ENCODE measurements at regions not wholly inside any gene's neighbourhood (a gene's known extent, or its start where the extent isn't known, plus 50 kb on each side); places are given as distances from the start of the nearest gene placed in this dataset.

- no peak for DNase-seq
Measured at GRCh38 chr14:94717808-94718207, 52.1 kb downstream of the GSC start.

- no peak for DNase-seq
Measured at GRCh38 chr14:94716976-94717375, 52.9 kb downstream of the GSC start.

GRCh38 chr14:94713115-94713514 is 56.8 kb downstream of the GSC start:
- no peak for DNase-seq

GRCh38 chr14:94710731-94711130 is 59.2 kb downstream of the GSC start:
- no peak for DNase-seq

- no peak for DNase-seq
Measured at GRCh38 chr14:94707494-94707893, 62.4 kb downstream of the GSC start.

GRCh38 chr14:94706133-94706532 is 63.8 kb downstream of the GSC start:
- DNase-seq = no peak

- no peak for DNase-seq
Measured at GRCh38 chr14:94702629-94703028, 67.3 kb downstream of the GSC start.

GRCh38 chr14:94701861-94702370 is 68.0 kb downstream of the GSC start:
- DNase-seq = no peak

- no peak for DNase-seq
Measured at GRCh38 chr14:94700336-94700735, 69.6 kb downstream of the GSC start.

- DNase-seq = no peak
Measured at GRCh38 chr14:94699831-94700230, 70.1 kb downstream of the GSC start.

GRCh38 chr14:94697773-94698556 is 71.9 kb downstream of the GSC start:
- DNase-seq = no peak

GRCh38 chr14:94696518-94696917 is 73.4 kb downstream of the GSC start:
- DNase-seq = no peak

GRCh38 chr14:94695231-94695630 is 74.7 kb downstream of the GSC start:
- no peak for DNase-seq

- no peak for DNase-seq
Measured at GRCh38 chr14:94691660-94692034, 78.3 kb downstream of the GSC start.

GRCh38 chr14:94690896-94691659 is 78.8 kb downstream of the GSC start:
- DNase-seq = no peak

GRCh38 chr14:94690486-94690885 is 78.3 kb downstream of the SERPINA3 start:
- no peak for DNase-seq

GRCh38 chr14:94689985-94690400 is 77.8 kb downstream of the SERPINA3 start:
- no peak for DNase-seq

GRCh38 chr14:94689218-94689984 is 77.2 kb downstream of the SERPINA3 start:
- DNase-seq = peak; percentile 25

- DNase-seq = no peak
Measured at GRCh38 chr14:94686511-94687160, 74.4 kb downstream of the SERPINA3 start.

- no peak for DNase-seq
Measured at GRCh38 chr14:94685681-94686485, 73.7 kb downstream of the SERPINA3 start.

GRCh38 chr14:94685166-94685581 is 73.0 kb downstream of the SERPINA3 start:
- no peak for DNase-seq

GRCh38 chr14:94682736-94683135 is 70.5 kb downstream of the SERPINA3 start:
- no peak for DNase-seq

Measured in NCI-H526 treated with DMSO at 0.1 percent for 48 hours (cell line).